ENCODE measurements at regions not wholly inside any gene's neighbourhood (a gene's known extent, or its start where the extent isn't known, plus 50 kb on each side); places are given as distances from the start of the nearest gene placed in this dataset.

- Histone ChIP-seq H3K9ac (ENCODE audit: insufficient read length, low read depth) (no peak overlapping the region), H3K27me3 (ENCODE audit: insufficient read depth, insufficient read length) (no peaks in the 10 kb centered on the region), H3K4me3 (ENCODE audit: insufficient read length, low read depth) (no peak overlapping the region), H3K9me3 (ENCODE audit: insufficient read depth, low read length) (no peaks in the 10 kb centered on the region), H3K4me1 (ENCODE audit: insufficient read depth, insufficient read length) (no peaks in the 10 kb centered on the region), H3K36me3 (ENCODE audit: insufficient read depth, insufficient read length, low read length) (no peaks in the 10 kb centered on the region)
- TF ChIP-seq SUZ12 (IDR thresholded peaks at IDR 0.05; ENCODE audit: extremely low read depth, insufficient read depth, insufficient read length) (no peak), YY1 (IDR thresholded peaks at IDR 0.05; ENCODE audit: insufficient read depth, insufficient read length) (no peak), ZNF274 (IDR thresholded peaks at IDR 0.05; ENCODE audit: low read depth, low read length) (no peak)
- DNase-seq (ENCODE audit: low read depth, low spot score) = no peak
These were observed 68.2 kb upstream of the EED start for GRCh38 chr11:86176165-86176884.

- DNase-seq (ENCODE audit: low read depth, low spot score) = no peak
- Histone ChIP-seq H3K9ac (ENCODE audit: insufficient read length, low read depth) (no peak overlapping the region), H3K9me3 (ENCODE audit: insufficient read depth, low read length) (no peaks in the 10 kb centered on the region), H3K4me1 (ENCODE audit: insufficient read depth, insufficient read length) (no peaks in the 10 kb centered on the region), H3K4me3 (ENCODE audit: insufficient read length, low read depth) (no peak overlapping the region), H3K36me3 (ENCODE audit: insufficient read depth, insufficient read length, low read length) (no peaks in the 10 kb centered on the region), H3K27me3 (ENCODE audit: insufficient read depth, insufficient read length) (no peaks in the 10 kb centered on the region)
- no peak for TF ChIP-seq ZNF274 (IDR thresholded peaks at IDR 0.05; ENCODE audit: low read depth, low read length)
- no peak for TF ChIP-seq SUZ12 (IDR thresholded peaks at IDR 0.05; ENCODE audit: extremely low read depth, insufficient read depth, insufficient read length)
- TF ChIP-seq YY1 (IDR thresholded peaks at IDR 0.05; ENCODE audit: insufficient read depth, insufficient read length) = no peak
These were observed 68.9 kb upstream of the EED start for GRCh38 chr11:86175626-86176025.

- TF ChIP-seq ZNF274 (IDR thresholded peaks at IDR 0.05; ENCODE audit: low read depth, low read length) (no peak), YY1 (IDR thresholded peaks at IDR 0.05; ENCODE audit: insufficient read depth, insufficient read length) (no peak), SUZ12 (IDR thresholded peaks at IDR 0.05; ENCODE audit: extremely low read depth, insufficient read depth, insufficient read length) (no peak)
- H3K27me3 ChIP-seq (ENCODE audit: insufficient read depth, insufficient read length) = no peaks in the 10 kb centered on the region
- H3K4me1 ChIP-seq (ENCODE audit: insufficient read depth, insufficient read length) = no peaks in the 10 kb centered on the region
- H3K36me3 ChIP-seq (ENCODE audit: insufficient read depth, insufficient read length, low read length) = no peaks in the 10 kb centered on the region
- no peak overlapping the region for H3K4me3 ChIP-seq (ENCODE audit: insufficient read length, low read depth)
- H3K9ac ChIP-seq (ENCODE audit: insufficient read length, low read depth) = no peak overlapping the region
- no peak for DNase-seq (ENCODE audit: low read depth, low spot score)
- no peaks in the 10 kb centered on the region for H3K9me3 ChIP-seq (ENCODE audit: insufficient read depth, low read length)
These were observed 69.4 kb upstream of the EED start for GRCh38 chr11:86175191-86175590.

- no peaks in the 10 kb centered on the region for H3K9me3 ChIP-seq (ENCODE audit: insufficient read depth, low read length)
- DNase-seq (ENCODE audit: low read depth, low spot score) = no peak
- no peaks in the 10 kb centered on the region for H3K4me1 ChIP-seq (ENCODE audit: insufficient read depth, insufficient read length)
- no peaks in the 10 kb centered on the region for H3K27me3 ChIP-seq (ENCODE audit: insufficient read depth, insufficient read length)
- no peak overlapping the region for H3K4me3 ChIP-seq (ENCODE audit: insufficient read length, low read depth)
- H3K9ac ChIP-seq (ENCODE audit: insufficient read length, low read depth) = no peak overlapping the region
- H3K36me3 ChIP-seq (ENCODE audit: insufficient read depth, insufficient read length, low read length) = no peaks in the 10 kb centered on the region
- TF ChIP-seq SUZ12 (IDR thresholded peaks at IDR 0.05; ENCODE audit: extremely low read depth, insufficient read depth, insufficient read length) (no peak), ZNF274 (IDR thresholded peaks at IDR 0.05; ENCODE audit: low read depth, low read length) (no peak), YY1 (IDR thresholded peaks at IDR 0.05; ENCODE audit: insufficient read depth, insufficient read length) (no peak)
These were observed 70.2 kb upstream of the EED start for GRCh38 chr11:86174101-86175046.

GRCh38 chr11:86172894-86173293 is 71.7 kb upstream of the EED start:
- Histone ChIP-seq H3K4me1 (ENCODE audit: insufficient read depth, insufficient read length) (no peaks in the 10 kb centered on the region), H3K4me3 (ENCODE audit: insufficient read length, low read depth) (no peak overlapping the region), H3K9me3 (ENCODE audit: insufficient read depth, low read length) (no peaks in the 10 kb centered on the region), H3K27me3 (ENCODE audit: insufficient read depth, insufficient read length) (no peaks in the 10 kb centered on the region), H3K9ac (ENCODE audit: insufficient read length, low read depth) (no peak overlapping the region), H3K36me3 (ENCODE audit: insufficient read depth, insufficient read length, low read length) (no peaks in the 10 kb centered on the region)
- DNase-seq (ENCODE audit: low read depth, low spot score) = no peak
- TF ChIP-seq ZNF274 (IDR thresholded peaks at IDR 0.05; ENCODE audit: low read depth, low read length) (no peak), SUZ12 (IDR thresholded peaks at IDR 0.05; ENCODE audit: extremely low read depth, insufficient read depth, insufficient read length) (no peak), YY1 (IDR thresholded peaks at IDR 0.05; ENCODE audit: insufficient read depth, insufficient read length) (no peak)

GRCh38 chr11:86171627-86172026 is 72.9 kb upstream of the EED start:
- Histone ChIP-seq H3K4me3 (ENCODE audit: insufficient read length, low read depth) (no peak overlapping the region), H3K9me3 (ENCODE audit: insufficient read depth, low read length) (no peaks in the 10 kb centered on the region), H3K36me3 (ENCODE audit: insufficient read depth, insufficient read length, low read length) (no peaks in the 10 kb centered on the region), H3K9ac (ENCODE audit: insufficient read length, low read depth) (no peak overlapping the region), H3K4me1 (ENCODE audit: insufficient read depth, insufficient read length) (no peaks in the 10 kb centered on the region), H3K27me3 (ENCODE audit: insufficient read depth, insufficient read length) (no peaks in the 10 kb centered on the region)
- no peak for DNase-seq (ENCODE audit: low read depth, low spot score)
- no peak for TF ChIP-seq YY1 (IDR thresholded peaks at IDR 0.05; ENCODE audit: insufficient read depth, insufficient read length)
- TF ChIP-seq ZNF274 (IDR thresholded peaks at IDR 0.05; ENCODE audit: low read depth, low read length) = no peak
- TF ChIP-seq SUZ12 (IDR thresholded peaks at IDR 0.05; ENCODE audit: extremely low read depth, insufficient read depth, insufficient read length) = no peak

Data from NT2/D1 (cell line).